ENCODE measurements at regions not wholly inside any gene's neighbourhood (a gene's known extent, or its start where the extent isn't known, plus 50 kb on each side); places are given as distances from the start of the nearest gene placed in this dataset.

GRCh38 chr2:120678251-120678650 lies 57.4 kb upstream of the GLI2 start:
- H4K20me1 ChIP-seq (ENCODE audit: insufficient read depth, low read length), result no peaks in the 10 kb centered on the region
- peaks cover 3% of the 10 kb centered on the region for H3K4me1 ChIP-seq (ENCODE audit: insufficient read depth, low read length)
- H3K4me3 Mint-ChIP-seq (ENCODE audit: unreplicated experiment), result no peak overlapping the region
- H3K4me2 ChIP-seq (ENCODE audit: low read length), result no peak overlapping the region
- peaks cover 3% of the 10 kb centered on the region for H3K4me1 Mint-ChIP-seq (ENCODE audit: low read depth, unreplicated experiment)
- no peaks in the 10 kb centered on the region for H3K36me3 Mint-ChIP-seq (ENCODE audit: low read depth, unreplicated experiment)
- H3K4me3 ChIP-seq (ENCODE audit: insufficient read depth, low read depth, low read length), result no peak overlapping the region
- H2AFZ ChIP-seq (ENCODE audit: low read depth, low read length), result no peak overlapping the region
- no peaks in the 10 kb centered on the region for H3K9me3 Mint-ChIP-seq (ENCODE audit: unreplicated experiment)
- DNase-seq (ENCODE audit: low read depth) (peak; percentile 35), FAIRE-seq (no peak)
- no peak for TF ChIP-seq EZH2 (IDR thresholded peaks at IDR 0.05; ENCODE audit: insufficient read depth, low read length)
- TF ChIP-seq CTCF (IDR thresholded peaks at IDR 0.05; ENCODE audit: insufficient read depth, low read depth, low read length), result no peak
- no peaks in the 10 kb centered on the region for H3K9me3 ChIP-seq (ENCODE audit: insufficient read depth, low read depth, low read length)
- H3K9ac ChIP-seq (ENCODE audit: low read length), result no peak overlapping the region
- H3K27ac Mint-ChIP-seq (ENCODE audit: unreplicated experiment), result no peak overlapping the region
- H3K27ac ChIP-seq (ENCODE audit: low read depth, low read length), result no peak overlapping the region
- peaks cover 8% of the 10 kb centered on the region for H3K27me3 ChIP-seq (ENCODE audit: insufficient read depth, low read length)
- H3K27me3 Mint-ChIP-seq (ENCODE audit: low read depth, unreplicated experiment), result peaks cover 61% of the 10 kb centered on the region
- H3K36me3 ChIP-seq (ENCODE audit: insufficient read depth, low read length), result no peaks in the 10 kb centered on the region
- no peaks in the 10 kb centered on the region for H3K79me2 ChIP-seq (ENCODE audit: insufficient read depth, low read length)

- H4K20me1 ChIP-seq (ENCODE audit: insufficient read depth, low read length), result no peaks in the 10 kb centered on the region
- DNase-seq (ENCODE audit: low read depth), result no peak
- H3K9me3 ChIP-seq (ENCODE audit: insufficient read depth, low read depth, low read length), result no peaks in the 10 kb centered on the region
- Mint-ChIP-seq H3K9me3 (ENCODE audit: unreplicated experiment) (no peaks in the 10 kb centered on the region), H3K27me3 (ENCODE audit: low read depth, unreplicated experiment) (peaks cover 55% of the 10 kb centered on the region), H3K27ac (ENCODE audit: unreplicated experiment) (no peak overlapping the region), H3K4me3 (ENCODE audit: unreplicated experiment) (no peak overlapping the region), H3K36me3 (ENCODE audit: low read depth, unreplicated experiment) (no peaks in the 10 kb centered on the region), H3K4me1 (ENCODE audit: low read depth, unreplicated experiment) (peaks cover 3% of the 10 kb centered on the region)
- H3K4me2 ChIP-seq (ENCODE audit: low read length), result no peak overlapping the region
- H3K36me3 ChIP-seq (ENCODE audit: insufficient read depth, low read length), result no peaks in the 10 kb centered on the region
- no peak for FAIRE-seq
- TF ChIP-seq EZH2 (IDR thresholded peaks at IDR 0.05; ENCODE audit: insufficient read depth, low read length) (no peak), CTCF (IDR thresholded peaks at IDR 0.05; ENCODE audit: insufficient read depth, low read depth, low read length) (no peak)
- H3K27ac ChIP-seq (ENCODE audit: low read depth, low read length), result no peak overlapping the region
- no peaks in the 10 kb centered on the region for H3K79me2 ChIP-seq (ENCODE audit: insufficient read depth, low read length)
- H2AFZ ChIP-seq (ENCODE audit: low read depth, low read length), result no peak overlapping the region
- peaks cover 3% of the 10 kb centered on the region for H3K4me1 ChIP-seq (ENCODE audit: insufficient read depth, low read length)
- no peak overlapping the region for H3K4me3 ChIP-seq (ENCODE audit: insufficient read depth, low read depth, low read length)
- H3K9ac ChIP-seq (ENCODE audit: low read length), result no peak overlapping the region
- peaks cover 8% of the 10 kb centered on the region for H3K27me3 ChIP-seq (ENCODE audit: insufficient read depth, low read length)
Measured at GRCh38 chr2:120678926-120679325, 56.7 kb upstream of the GLI2 start.

- H3K27me3 ChIP-seq (ENCODE audit: insufficient read depth, low read length), result peaks cover 8% of the 10 kb centered on the region
- no peak for FAIRE-seq
- Mint-ChIP-seq H3K4me1 (ENCODE audit: low read depth, unreplicated experiment) (peaks cover 3% of the 10 kb centered on the region), H3K36me3 (ENCODE audit: low read depth, unreplicated experiment) (no peaks in the 10 kb centered on the region), H3K9me3 (ENCODE audit: unreplicated experiment) (no peaks in the 10 kb centered on the region), H3K4me3 (ENCODE audit: unreplicated experiment) (no peak overlapping the region), H3K27me3 (ENCODE audit: low read depth, unreplicated experiment) (peaks cover 52% of the 10 kb centered on the region), H3K27ac (ENCODE audit: unreplicated experiment) (peak overlapping the region; percentile 62)
- TF ChIP-seq EZH2 (IDR thresholded peaks at IDR 0.05; ENCODE audit: insufficient read depth, low read length), result no peak
- no peak for TF ChIP-seq CTCF (IDR thresholded peaks at IDR 0.05; ENCODE audit: insufficient read depth, low read depth, low read length)
- no peak overlapping the region for H3K27ac ChIP-seq (ENCODE audit: low read depth, low read length)
- H3K4me3 ChIP-seq (ENCODE audit: insufficient read depth, low read depth, low read length), result no peak overlapping the region
- H3K9ac ChIP-seq (ENCODE audit: low read length), result no peak overlapping the region
- H4K20me1 ChIP-seq (ENCODE audit: insufficient read depth, low read length), result no peaks in the 10 kb centered on the region
- no peaks in the 10 kb centered on the region for H3K79me2 ChIP-seq (ENCODE audit: insufficient read depth, low read length)
- H3K36me3 ChIP-seq (ENCODE audit: insufficient read depth, low read length), result no peaks in the 10 kb centered on the region
- no peaks in the 10 kb centered on the region for H3K9me3 ChIP-seq (ENCODE audit: insufficient read depth, low read depth, low read length)
- no peak for DNase-seq (ENCODE audit: low read depth)
- H3K4me2 ChIP-seq (ENCODE audit: low read length), result no peak overlapping the region
- peaks cover 3% of the 10 kb centered on the region for H3K4me1 ChIP-seq (ENCODE audit: insufficient read depth, low read length)
- no peak overlapping the region for H2AFZ ChIP-seq (ENCODE audit: low read depth, low read length)
Measured at GRCh38 chr2:120679526-120679925, 56.1 kb upstream of the GLI2 start.

All from astrocyte (in vitro differentiated cells and primary cell).